ENCODE measurements at regions not wholly inside any gene's neighbourhood (a gene's known extent, or its start where the extent isn't known, plus 50 kb on each side); places are given as distances from the start of the nearest gene placed in this dataset.
A peak's percentile ranks its signal among the peaks of the same experiment; 100 is the strongest.

DNA sequence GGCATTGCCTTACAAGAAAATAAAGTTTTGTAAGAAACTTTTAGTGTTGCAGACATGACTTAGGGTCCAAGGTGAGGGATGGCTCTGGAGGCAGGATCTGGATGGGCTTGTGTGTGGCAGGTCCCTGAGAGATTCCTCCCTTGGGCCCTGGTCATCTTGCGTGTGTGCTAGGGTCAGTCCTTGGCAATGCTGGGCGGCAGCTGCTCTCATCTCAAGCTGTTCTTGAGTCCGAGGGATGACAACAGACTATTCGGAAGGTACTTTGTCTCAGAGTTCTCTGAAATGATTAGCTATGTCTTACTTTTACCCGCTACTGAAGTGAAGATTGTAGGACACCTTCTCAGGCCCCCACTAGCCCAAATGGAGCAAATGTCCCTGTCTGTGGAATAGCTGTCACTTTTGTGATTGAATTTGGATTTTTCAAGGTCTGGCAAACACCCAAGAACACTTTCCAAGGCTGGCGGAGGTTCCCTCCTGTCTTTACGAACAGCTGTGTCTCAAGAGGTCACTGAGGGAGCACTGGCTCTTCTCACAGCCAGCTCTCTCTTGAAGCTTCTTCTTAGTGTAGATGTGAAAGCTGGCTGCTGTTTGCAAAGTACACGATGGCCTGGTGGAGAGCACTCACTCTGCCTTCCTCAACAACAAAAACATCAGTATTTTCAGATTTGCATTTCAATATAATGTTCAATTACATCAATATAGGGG lies 253.6 kb downstream of the STK31 start:
- no peak for DNase-seq (ENCODE audit: extremely low read depth, insufficient read length)
- no peak overlapping the region for H3K4me3 ChIP-seq (replicated peaks; ENCODE audit: low read depth, low read length)
- H3K27me3 ChIP-seq (replicated peaks; ENCODE audit: control insufficient read depth, insufficient read depth, low read length), result peaks cover 2% of the 10 kb centered on the region
- H3K36me3 ChIP-seq (ENCODE audit: control insufficient read depth, insufficient read depth, low read length), result no peaks in the 10 kb centered on the region
- TF ChIP-seq, protein P1, sequence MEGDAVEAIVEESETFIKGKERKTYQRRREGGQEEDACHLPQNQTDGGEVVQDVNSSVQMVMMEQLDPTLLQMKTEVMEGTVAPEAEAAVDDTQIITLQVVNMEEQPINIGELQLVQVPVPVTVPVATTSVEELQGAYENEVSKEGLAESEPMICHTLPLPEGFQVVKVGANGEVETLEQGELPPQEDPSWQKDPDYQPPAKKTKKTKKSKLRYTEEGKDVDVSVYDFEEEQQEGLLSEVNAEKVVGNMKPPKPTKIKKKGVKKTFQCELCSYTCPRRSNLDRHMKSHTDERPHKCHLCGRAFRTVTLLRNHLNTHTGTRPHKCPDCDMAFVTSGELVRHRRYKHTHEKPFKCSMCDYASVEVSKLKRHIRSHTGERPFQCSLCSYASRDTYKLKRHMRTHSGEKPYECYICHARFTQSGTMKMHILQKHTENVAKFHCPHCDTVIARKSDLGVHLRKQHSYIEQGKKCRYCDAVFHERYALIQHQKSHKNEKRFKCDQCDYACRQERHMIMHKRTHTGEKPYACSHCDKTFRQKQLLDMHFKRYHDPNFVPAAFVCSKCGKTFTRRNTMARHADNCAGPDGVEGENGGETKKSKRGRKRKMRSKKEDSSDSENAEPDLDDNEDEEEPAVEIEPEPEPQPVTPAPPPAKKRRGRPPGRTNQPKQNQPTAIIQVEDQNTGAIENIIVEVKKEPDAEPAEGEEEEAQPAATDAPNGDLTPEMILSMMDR (IDR thresholded peaks at IDR 0.05; ENCODE audit: insufficient read depth, low read length, poor library complexity, severe bottlenecking), result no peak

DNA sequence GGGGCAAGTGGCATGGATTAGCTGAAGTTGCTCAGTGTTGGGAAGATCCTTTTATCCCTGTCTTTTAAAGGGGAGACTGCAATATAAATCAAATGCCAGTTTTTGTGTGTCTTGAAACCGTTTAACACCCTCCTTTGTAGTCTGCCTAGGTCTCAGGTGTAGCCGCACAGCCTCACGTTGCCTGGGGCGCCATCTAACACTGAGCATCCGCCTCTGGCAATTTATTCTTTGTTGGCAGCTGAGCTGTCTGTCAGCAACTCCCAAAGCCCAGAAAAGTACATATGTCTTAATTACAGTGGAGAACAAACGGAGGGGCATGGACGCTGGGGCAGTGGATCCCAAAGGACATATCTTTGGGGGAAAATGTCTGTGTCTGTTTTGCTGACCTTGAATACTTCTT lies 254.7 kb downstream of the STK31 start:
- no peak overlapping the region for H3K4me3 ChIP-seq (replicated peaks; ENCODE audit: low read depth, low read length)
- H3K27me3 ChIP-seq (replicated peaks; ENCODE audit: control insufficient read depth, insufficient read depth, low read length), result peaks cover 2% of the 10 kb centered on the region
- no peak for DNase-seq (ENCODE audit: extremely low read depth, insufficient read length)
- H3K36me3 ChIP-seq (ENCODE audit: control insufficient read depth, insufficient read depth, low read length), result no peaks in the 10 kb centered on the region
- TF ChIP-seq, protein P1 (IDR thresholded peaks at IDR 0.05; ENCODE audit: insufficient read depth, low read length, poor library complexity, severe bottlenecking), result no peak

DNA sequence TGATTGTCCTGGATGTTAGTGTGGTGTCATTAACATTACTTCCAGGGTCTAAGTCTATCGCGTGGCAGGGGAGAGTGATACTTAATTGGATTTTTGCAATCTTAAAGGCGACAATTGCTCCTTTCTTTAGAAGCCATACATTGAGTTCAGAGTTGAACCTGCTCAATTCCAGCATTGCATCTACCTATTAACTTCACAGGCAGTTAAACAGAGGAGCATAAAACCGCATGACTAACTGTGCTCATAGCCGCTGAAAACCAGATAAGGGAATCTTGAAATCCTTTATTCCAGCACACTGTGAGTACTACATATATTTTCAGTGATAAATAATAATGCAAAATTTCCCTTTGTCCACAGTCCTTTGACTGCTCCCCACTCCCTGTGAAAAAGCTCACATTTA lies 255.3 kb downstream of the STK31 start:
- H3K27me3 ChIP-seq (replicated peaks; ENCODE audit: control insufficient read depth, insufficient read depth, low read length), result peaks cover 2% of the 10 kb centered on the region
- DNase-seq (ENCODE audit: extremely low read depth, insufficient read length), result no peak
- no peak overlapping the region for H3K4me3 ChIP-seq (replicated peaks; ENCODE audit: low read depth, low read length)
- TF ChIP-seq, protein P1 (IDR thresholded peaks at IDR 0.05; ENCODE audit: insufficient read depth, low read length, poor library complexity, severe bottlenecking), result no peak
- H3K36me3 ChIP-seq (ENCODE audit: control insufficient read depth, insufficient read depth, low read length), result no peaks in the 10 kb centered on the region

DNA sequence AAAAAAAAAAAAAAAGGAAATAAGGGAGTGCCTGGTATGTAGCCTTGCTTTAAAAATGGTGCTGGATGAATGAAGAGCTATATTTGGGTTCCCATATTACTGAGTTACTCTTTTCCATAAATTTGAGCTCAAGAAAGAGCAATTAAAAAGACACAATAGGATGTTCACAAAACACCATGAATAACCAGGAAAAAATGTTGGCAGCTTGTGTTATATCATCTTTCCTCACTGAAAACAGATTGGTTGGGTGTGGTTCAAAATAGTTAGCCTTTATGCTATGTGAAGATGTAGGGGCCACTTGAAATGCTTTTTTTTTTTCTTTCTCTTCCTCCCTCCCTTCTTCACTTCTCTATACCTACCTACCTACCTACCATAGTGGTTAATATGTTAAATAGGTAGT lies 256.9 kb downstream of the STK31 start:
- DNase-seq (ENCODE audit: extremely low read depth, insufficient read length), result no peak

DNA sequence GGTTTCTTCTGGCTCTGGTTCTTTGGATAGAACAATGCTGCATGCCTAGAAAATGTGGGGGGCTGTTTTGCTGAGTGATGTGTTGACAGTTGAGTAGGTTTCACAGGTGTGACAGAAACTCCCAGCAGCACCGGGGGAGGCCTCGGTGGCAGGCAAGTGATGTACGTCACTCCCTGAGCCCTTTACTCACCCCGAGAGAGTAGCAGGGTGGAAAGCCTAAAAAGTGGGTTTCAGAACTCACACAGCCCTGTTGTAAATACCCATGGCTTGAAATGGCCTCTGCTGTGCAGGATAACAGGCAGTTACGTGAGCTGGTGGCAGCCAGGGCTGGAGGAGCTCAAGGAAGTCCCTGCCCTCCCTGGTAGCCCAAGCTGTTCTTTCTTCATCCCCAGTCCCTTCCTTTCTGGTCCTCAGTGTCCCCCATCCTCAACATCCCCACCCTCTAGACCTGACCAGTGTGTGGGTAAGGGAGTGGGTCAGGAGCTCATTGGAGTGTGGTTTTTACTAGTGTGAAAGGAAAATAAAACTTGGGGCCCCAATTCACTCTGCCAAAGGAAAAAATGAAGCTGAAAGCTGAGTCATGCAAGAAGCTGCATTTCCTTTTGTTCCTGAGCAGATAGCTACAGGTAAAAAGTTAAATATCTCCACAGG lies 258.1 kb downstream of the STK31 start:
- Histone ChIP-seq H3K36me3 (ENCODE audit: control insufficient read depth, insufficient read depth, low read length) (no peaks in the 10 kb centered on the region), H3K4me3 (replicated peaks; ENCODE audit: low read depth, low read length) (no peak overlapping the region), H3K27me3 (replicated peaks; ENCODE audit: control insufficient read depth, insufficient read depth, low read length) (no peaks in the 10 kb centered on the region; the same call in 1 of the 2 replicates)
- peak; percentile 41 for DNase-seq (ENCODE audit: extremely low read depth, insufficient read length)
- TF ChIP-seq, protein P1 (IDR thresholded peaks at IDR 0.05; ENCODE audit: insufficient read depth, low read length, poor library complexity, severe bottlenecking), result no peak

More for the DNA sequence above, 256.9 kb downstream of the STK31 start:
- Histone ChIP-seq H3K36me3 (ENCODE audit: control insufficient read depth, insufficient read depth, low read length) (no peaks in the 10 kb centered on the region), H3K4me3 (replicated peaks; ENCODE audit: low read depth, low read length) (no peak overlapping the region), H3K27me3 (replicated peaks; ENCODE audit: control insufficient read depth, insufficient read depth, low read length) (no peaks in the 10 kb centered on the region; the same call in 1 of the 2 replicates)
- TF ChIP-seq, protein P1 (IDR thresholded peaks at IDR 0.05; ENCODE audit: insufficient read depth, low read length, poor library complexity, severe bottlenecking), result no peak

All from GM06990 (cell line).